Keratinocyte (primary cell): ENCODE measurements at regions not wholly inside any gene's neighbourhood (a gene's known extent, or its start where the extent isn't known, plus 50 kb on each side); places are given as distances from the start of the nearest gene placed in this dataset.
A peak's percentile ranks its signal among the peaks of the same experiment; 100 is the strongest.

Source experiments
- DNase-seq: peaks from one replicate; pipeline ENCODE4 v3.0.0-alpha.2; 2011; ENCODE audit warnings: low read depth, missing footprints, low spot score
- FAIRE-seq: peaks from 2 replicates; lab custom pipeline; 2011; peaks lifted over from hg19 to GRCh38; lab: Jason Lieb, UNC
- H2AFZ ChIP-seq: 2 replicates; pipeline ENCODE4 v1.6.0; 2012; ENCODE audit warnings: low read length, control low read depth, inconsistent platforms; ENCODE audit not compliant: control insufficient read depth
- H3K27ac ChIP-seq: 2 replicates; pipeline ENCODE4 v1.5.1; 2011; ENCODE audit warnings: low read length; ENCODE audit not compliant: control insufficient read depth, insufficient read depth
- H3K27me3 ChIP-seq: 3 replicates; pipeline ENCODE4 v1.6.0; 2011; ENCODE audit warnings: low read length; ENCODE audit not compliant: control insufficient read depth, insufficient read depth; ENCODE audit errors: extremely low read depth
- H3K36me3 ChIP-seq, 2 experiments: 2 replicates in 1 of 2; 3 replicates in 1 of 2; pipeline ENCODE4 v1.5.1; 2011; ENCODE audit warnings: low read length in 2 of 2, mild to moderate bottlenecking in 1 of 2; ENCODE audit not compliant: control insufficient read depth in 2 of 2, insufficient read depth in 2 of 2; ENCODE audit errors: extremely low read depth in 1 of 2
- H3K4me1 ChIP-seq: 3 replicates; pipeline ENCODE4 v1.5.1; 2011; ENCODE audit warnings: low read length; ENCODE audit not compliant: control insufficient read depth, insufficient read depth; ENCODE audit errors: extremely low read depth
- H3K4me2 ChIP-seq: 3 replicates; pipeline ENCODE4 v1.6.0; 2011; ENCODE audit warnings: low read depth, low read length; ENCODE audit not compliant: control insufficient read depth, insufficient read depth; ENCODE audit errors: extremely low read depth
- H3K4me3 ChIP-seq, 3 experiments: fragments of 200-600 bp in 1 of 3; sonication (generic) in 1 of 3; 2 replicates in 2 of 3; 3 replicates in 1 of 3; pipeline ENCODE4 v1.5.1; 2011 to 2016; ENCODE audit warnings: low read length in 3 of 3, mild to moderate bottlenecking in 3 of 3, control low read depth in 2 of 3, inconsistent platforms in 1 of 3, low read depth in 1 of 3, mixed read lengths in 1 of 3, mixed run types in 1 of 3, moderate library complexity in 1 of 3; ENCODE audit not compliant: control insufficient read depth in 2 of 3, insufficient read depth in 2 of 3; ENCODE audit errors: extremely low read depth in 1 of 3
- H3K79me2 ChIP-seq: 2 replicates; pipeline ENCODE4 v1.6.0; 2012; ENCODE audit warnings: low read length; ENCODE audit not compliant: control insufficient read depth, insufficient read depth
- H3K9ac ChIP-seq: 3 replicates; pipeline ENCODE4 v1.6.0; 2011; ENCODE audit warnings: low read length; ENCODE audit not compliant: control insufficient read depth, insufficient read depth; ENCODE audit errors: extremely low read depth
- H3K9me1 ChIP-seq: 3 replicates; pipeline ENCODE4 v1.6.0; 2011; ENCODE audit warnings: low read length; ENCODE audit not compliant: control insufficient read depth, insufficient read depth; ENCODE audit errors: extremely low read depth
- H3K9me3 ChIP-seq: 2 replicates; pipeline ENCODE4 v1.5.1; 2012; ENCODE audit warnings: low read depth, low read length; ENCODE audit not compliant: control insufficient read depth
- H4K20me1 ChIP-seq: 3 replicates; pipeline ENCODE4 v1.6.0; 2011; ENCODE audit warnings: low read length; ENCODE audit not compliant: control insufficient read depth, insufficient read depth; ENCODE audit errors: extremely low read depth
- EZH2 ChIP-seq: IDR thresholded peaks from one replicate; pipeline ENCODE4 v1.6.1; 2012; ENCODE audit warnings: inconsistent platforms, mild to moderate bottlenecking, low read length, moderate library complexity
- dilution Hi-C: fragments of 300-500 bp; cut with MboI; formaldehyde crosslinking; loops from one replicate; pipeline ENCODE4 v1.7.0; 2020; ENCODE audit warnings: low sequenced_read_pairs; ENCODE audit not compliant: extremely low pct_ligation_motif_present
- TF ChIP-seq, protein P1 (sequence below), 3 experiments: IDR thresholded peaks in 1 of 3; conservative IDR thresholded peaks in 1 of 3; optimal IDR thresholded peaks in 1 of 3; 2 replicates in 2 of 3; 3 replicates in 1 of 3; pipeline versions ENCODE3 to v1.5.1; 2011; ENCODE audit warnings: low read length in 3 of 3, mild to moderate bottlenecking in 3 of 3, moderate library complexity in 2 of 3, control low read depth in 1 of 3, inconsistent platforms in 1 of 3; ENCODE audit not compliant: insufficient read depth in 2 of 3; ENCODE audit errors: extremely low read depth in 1 of 3

DNA sequence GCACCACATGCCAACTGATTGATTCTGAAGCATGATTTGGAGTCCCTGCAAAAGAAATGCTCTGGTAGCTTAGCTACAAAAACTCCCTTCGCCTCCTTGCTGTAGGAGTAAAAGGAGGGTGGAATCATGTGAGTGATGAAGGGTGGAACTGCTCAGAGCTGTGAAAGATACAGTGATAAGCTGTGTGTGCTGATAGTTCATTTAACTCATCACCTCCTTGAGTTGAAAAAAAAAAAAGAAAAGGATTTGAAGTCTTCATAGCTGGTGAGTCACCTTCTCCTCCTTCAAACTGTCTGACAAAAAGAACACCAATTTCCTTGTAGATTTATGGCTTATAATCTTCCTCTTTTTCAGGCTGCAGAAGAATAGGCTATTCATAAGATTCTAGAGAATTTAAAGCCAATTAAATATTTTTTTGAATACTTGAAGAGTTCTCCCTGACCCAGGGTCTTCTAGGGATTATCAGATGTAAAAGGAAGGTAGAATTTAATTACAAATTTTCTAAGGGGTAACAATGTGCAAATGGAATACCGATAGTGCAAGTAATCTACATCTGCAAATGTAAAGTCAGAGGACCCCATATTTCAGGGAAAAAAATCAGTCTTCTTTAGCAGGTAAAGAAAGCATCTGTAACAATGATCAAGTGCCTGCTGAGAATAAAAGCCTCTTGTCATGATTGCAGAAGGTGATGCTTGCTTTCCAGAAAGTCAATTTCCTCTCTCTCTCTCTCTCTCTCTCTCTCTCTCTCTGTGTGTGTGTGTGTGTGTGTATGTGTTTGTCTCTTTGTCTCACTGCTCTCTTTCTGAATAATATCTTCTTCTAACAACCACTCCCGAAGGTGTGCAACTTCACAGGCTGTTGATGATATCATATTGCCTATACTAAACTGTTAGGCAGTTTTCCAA, 208.8 kb upstream of the VEGFC start:
- Histone ChIP-seq H4K20me1 (no peaks in the 10 kb centered on the region), H3K27me3 (no peaks in the 10 kb centered on the region), H3K9me1 (peaks cover 2% of the 10 kb centered on the region), H3K4me1 (peaks cover 42% of the 10 kb centered on the region), H3K4me3 (peak overlapping the region in 1 of 3 experiments; percentile 47), H3K27ac (peak overlapping the region; percentile 19), H3K4me2 (peak overlapping the region; percentile 49), H3K9me3 (peaks cover 1% of the 10 kb centered on the region), H3K79me2 (peaks cover 67% of the 10 kb centered on the region), H3K36me3 (peaks cover 0 to 4% of the 10 kb centered on the region in 2 experiments), H2AFZ (no peak overlapping the region), H3K9ac (peak overlapping the region; percentile 29)
- peak; percentile 88 for FAIRE-seq
- dilution Hi-C loops = no loop called here
- DNase-seq = no peak
- TF ChIP-seq, protein P1, sequence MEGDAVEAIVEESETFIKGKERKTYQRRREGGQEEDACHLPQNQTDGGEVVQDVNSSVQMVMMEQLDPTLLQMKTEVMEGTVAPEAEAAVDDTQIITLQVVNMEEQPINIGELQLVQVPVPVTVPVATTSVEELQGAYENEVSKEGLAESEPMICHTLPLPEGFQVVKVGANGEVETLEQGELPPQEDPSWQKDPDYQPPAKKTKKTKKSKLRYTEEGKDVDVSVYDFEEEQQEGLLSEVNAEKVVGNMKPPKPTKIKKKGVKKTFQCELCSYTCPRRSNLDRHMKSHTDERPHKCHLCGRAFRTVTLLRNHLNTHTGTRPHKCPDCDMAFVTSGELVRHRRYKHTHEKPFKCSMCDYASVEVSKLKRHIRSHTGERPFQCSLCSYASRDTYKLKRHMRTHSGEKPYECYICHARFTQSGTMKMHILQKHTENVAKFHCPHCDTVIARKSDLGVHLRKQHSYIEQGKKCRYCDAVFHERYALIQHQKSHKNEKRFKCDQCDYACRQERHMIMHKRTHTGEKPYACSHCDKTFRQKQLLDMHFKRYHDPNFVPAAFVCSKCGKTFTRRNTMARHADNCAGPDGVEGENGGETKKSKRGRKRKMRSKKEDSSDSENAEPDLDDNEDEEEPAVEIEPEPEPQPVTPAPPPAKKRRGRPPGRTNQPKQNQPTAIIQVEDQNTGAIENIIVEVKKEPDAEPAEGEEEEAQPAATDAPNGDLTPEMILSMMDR (optimal IDR thresholded peaks at IDR 0.05 in 1 of 3, IDR thresholded peaks at IDR 0.05 in 1 of 3, conservative IDR thresholded peaks at IDR 0.05 in 1 of 3; ENCODE audit: extremely low read depth in 1 of 3, insufficient read depth in 2 of 3, low read length in 3 of 3) = no peak
- TF ChIP-seq EZH2 = no peak

DNA sequence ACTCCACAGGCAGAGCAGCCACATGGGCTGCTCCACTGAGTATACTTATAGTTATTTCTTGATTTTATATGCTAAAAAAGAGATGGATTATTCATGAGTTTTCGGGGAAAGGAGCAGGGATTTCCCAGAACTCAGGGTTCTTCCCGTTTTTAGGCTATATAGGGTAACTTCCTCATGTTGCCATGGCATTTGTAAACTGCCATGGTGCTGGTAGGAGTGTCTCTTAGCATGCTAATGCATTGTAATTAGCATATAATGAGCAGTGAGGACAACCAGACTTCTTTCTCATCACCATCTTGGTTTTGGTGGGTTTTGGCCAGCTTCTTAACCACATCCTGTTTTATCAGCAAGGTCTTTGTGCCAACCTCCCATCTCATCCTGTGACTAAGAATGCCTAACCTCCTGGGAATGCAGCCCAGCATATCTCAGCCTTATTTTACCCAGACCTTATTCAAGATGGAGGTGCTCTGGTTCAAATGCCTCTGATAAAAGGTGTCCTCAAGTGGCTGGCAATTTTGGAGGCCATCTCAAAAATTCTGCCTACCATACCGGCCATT, 213.0 kb upstream of the VEGFC start:
- Histone ChIP-seq H3K4me3 (peak overlapping the region in 1 of 3 experiments; percentile 23), H3K4me1 (peaks cover 51% of the 10 kb centered on the region), H3K27me3 (no peaks in the 10 kb centered on the region), H2AFZ (no peak overlapping the region), H3K9me3 (no peaks in the 10 kb centered on the region), H3K79me2 (peaks cover 51% of the 10 kb centered on the region), H4K20me1 (no peaks in the 10 kb centered on the region), H3K36me3 (peaks cover 0 to 1% of the 10 kb centered on the region in 2 experiments), H3K9me1 (peaks cover 2% of the 10 kb centered on the region), H3K4me2 (peak overlapping the region; percentile 47), H3K9ac (peak overlapping the region; percentile 33), H3K27ac (peak overlapping the region; percentile 94)
- DNase-seq = no peak
- dilution Hi-C loops = no loop called here
- no peak for TF ChIP-seq EZH2
- TF ChIP-seq, protein P1 (optimal IDR thresholded peaks at IDR 0.05 in 1 of 3, IDR thresholded peaks at IDR 0.05 in 1 of 3, conservative IDR thresholded peaks at IDR 0.05 in 1 of 3; ENCODE audit: extremely low read depth in 1 of 3, insufficient read depth in 2 of 3, low read length in 3 of 3) = no peak
- FAIRE-seq = peak; percentile 97
